GM12875 (cell line): ENCODE measurements at regions not wholly inside any gene's neighbourhood (a gene's known extent, or its start where the extent isn't known, plus 50 kb on each side); places are given as distances from the start of the nearest gene placed in this dataset.

Source experiments
- H3K4me3 ChIP-seq: one replicate; pipeline ENCODE4 v1.5.1; 2011; ENCODE audit warnings: low read depth, low read length, control low read depth
- CTCF ChIP-seq: IDR thresholded peaks from 2 replicates; pipeline ENCODE4 v1.5.1; 2011; ENCODE audit warnings: low read depth, mild to moderate bottlenecking, control low read depth, inconsistent platforms, low read length, moderate library complexity, borderline replicate concordance; ENCODE audit not compliant: insufficient read depth

DNA sequence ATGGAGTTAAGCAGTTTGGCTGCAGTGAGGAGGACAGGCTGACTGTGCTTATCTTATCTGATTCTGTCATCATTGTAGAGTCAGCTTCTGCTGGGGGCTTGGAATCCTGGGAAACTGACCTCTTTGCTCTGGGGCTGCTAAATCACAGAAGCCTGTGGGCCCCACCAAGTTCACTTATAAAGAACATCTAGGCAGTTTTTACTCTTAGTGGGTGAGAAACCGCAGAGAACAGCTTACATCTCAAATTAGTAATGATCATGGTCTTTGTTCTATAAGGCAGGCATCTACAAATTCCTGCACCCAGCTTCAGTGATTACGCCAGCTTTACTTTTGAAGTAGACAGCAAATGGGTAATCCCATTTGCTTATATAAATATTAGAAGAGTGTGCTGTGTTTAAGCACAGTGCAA lies 75.7 kb downstream of the ZC3H11B start:
- no peak overlapping the region for H3K4me3 ChIP-seq
- no peak for TF ChIP-seq CTCF

GRCh38 chr1:219536038-219536437 lies 76.9 kb downstream of the ZC3H11B start:
- no peak for TF ChIP-seq CTCF

GRCh38 chr1:219534991-219535390 lies 77.9 kb downstream of the ZC3H11B start:
- TF ChIP-seq CTCF, result no peak

More at GRCh38 chr1:219536038-219536437, 76.9 kb downstream of the ZC3H11B start:
- no peak overlapping the region for H3K4me3 ChIP-seq

GRCh38 chr1:219533280-219533679 lies 79.6 kb downstream of the ZC3H11B start:
- no peak for TF ChIP-seq CTCF
- no peak overlapping the region for H3K4me3 ChIP-seq

More at GRCh38 chr1:219534991-219535390, 77.9 kb downstream of the ZC3H11B start:
- no peak overlapping the region for H3K4me3 ChIP-seq

DNA sequence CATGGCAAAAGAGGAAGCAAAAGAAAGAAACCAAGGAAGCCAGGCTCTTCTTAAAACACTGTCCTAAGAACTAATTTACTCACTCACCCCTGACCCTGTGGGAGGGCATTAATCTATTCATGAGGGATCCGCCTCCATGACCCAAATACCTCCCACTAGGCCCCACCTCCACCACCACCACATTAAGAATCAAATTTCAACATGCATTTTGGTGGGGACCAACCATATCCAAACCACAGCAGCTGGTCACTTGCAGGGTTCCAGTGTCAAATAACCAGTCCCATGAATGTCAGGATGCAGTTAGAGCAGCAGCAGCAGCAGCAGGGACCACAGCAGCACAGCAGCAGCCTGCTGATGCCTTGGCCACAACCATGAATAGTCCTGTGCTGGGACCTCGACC lies 83.8 kb downstream of the ZC3H11B start:
- no peak for TF ChIP-seq CTCF

DNA sequence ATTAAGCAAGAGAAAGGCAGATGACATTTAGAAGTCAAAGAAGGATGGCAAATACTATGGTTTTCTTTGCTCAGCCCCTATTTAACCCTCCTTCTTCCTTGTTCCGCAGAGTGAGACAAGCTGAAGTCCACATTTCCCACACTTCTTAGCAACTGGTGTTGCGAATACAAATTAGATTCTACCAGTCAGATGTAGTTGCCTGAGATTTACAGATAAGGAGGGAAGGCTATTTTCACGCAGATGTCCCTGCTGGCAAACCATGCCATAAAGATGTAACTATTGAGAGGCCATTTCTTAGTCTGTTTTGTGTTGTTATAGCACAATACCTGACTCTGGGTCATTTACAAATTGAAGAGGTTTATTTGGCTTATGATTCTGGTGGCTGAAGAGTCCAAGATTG lies 84.3 kb downstream of the ZC3H11B start:
- no peak for TF ChIP-seq CTCF
- H3K4me3 ChIP-seq, result no peak overlapping the region

More for the DNA sequence above, 83.8 kb downstream of the ZC3H11B start:
- no peak overlapping the region for H3K4me3 ChIP-seq

- H3K4me3 ChIP-seq, result no peak overlapping the region
- TF ChIP-seq CTCF, result no peak
These were observed 84.9 kb downstream of the ZC3H11B start for GRCh38 chr1:219527994-219528393.
